ENCODE measurements at regions not wholly inside any gene's neighbourhood (a gene's known extent, or its start where the extent isn't known, plus 50 kb on each side); places are given as distances from the start of the nearest gene placed in this dataset.

GRCh38 chr3:24661175-24661584 lies 166.5 kb upstream of the THRB start:
- Histone ChIP-seq H3K9me2 (ENCODE audit: insufficient read depth) (no peaks in the 10 kb centered on the region), H3K4me1 (replicated peaks; ENCODE audit: insufficient read depth) (peaks cover 20% of the 10 kb centered on the region), H2AFZ (no peak overlapping the region), H3K4me3 (no peak overlapping the region), H3K27me3 (ENCODE audit: insufficient read depth, low read depth) (no peaks in the 10 kb centered on the region), H3K4me2 (no peak overlapping the region), H3K79me2 (ENCODE audit: low read depth) (no peaks in the 10 kb centered on the region), H3K27ac (no peak overlapping the region), H4K20me1 (ENCODE audit: insufficient read depth) (no peaks in the 10 kb centered on the region), H3F3A (ENCODE audit: insufficient read depth, low read depth) (peaks cover 10% of the 10 kb centered on the region), H3K9me3 (ENCODE audit: insufficient read depth, low read depth) (0 out of 2 replicates have a peak, but pooled peaks cover 1% of the 10 kb centered on the region), H3K36me3 (ENCODE audit: low read depth) (no peaks in the 10 kb centered on the region)
- CTCF ChIA-PET, result interaction anchor here (0.6 kb wide), 1 partner anchor 1141 kb away, joined by 3 read pairs; no protein-coding TSS in a partner anchor
- intact Hi-C loops (cut with micrococcal nuclease; ENCODE audit: unreplicated experiment), result no loop called here
- TF ChIP-seq EZH2 (IDR thresholded peaks at IDR 0.05; ENCODE audit: low read depth) (no peak), CTCF (conservative IDR thresholded peaks at IDR 0.05) (no peak)
- no peak for DNase-seq
- BruUV-seq (replicated peaks), result no TSS peak
- POLR2A ChIA-PET (ENCODE audit: unreplicated experiment), result no interaction called here

GRCh38 chr3:24662449-24663345 lies 168.0 kb upstream of the THRB start:
- Histone ChIP-seq H3K9me2 (ENCODE audit: insufficient read depth) (no peaks in the 10 kb centered on the region), H3K27me3 (ENCODE audit: insufficient read depth, low read depth) (no peaks in the 10 kb centered on the region), H4K20me1 (ENCODE audit: insufficient read depth) (no peaks in the 10 kb centered on the region), H3K4me1 (replicated peaks; ENCODE audit: insufficient read depth) (peaks cover 15% of the 10 kb centered on the region), H3K4me2 (no peak overlapping the region), H3K27ac (no peak overlapping the region), H3F3A (ENCODE audit: insufficient read depth, low read depth) (peaks cover 8% of the 10 kb centered on the region), H3K36me3 (ENCODE audit: low read depth) (no peaks in the 10 kb centered on the region), H3K79me2 (ENCODE audit: low read depth) (no peaks in the 10 kb centered on the region), H3K4me3 (no peak overlapping the region), H2AFZ (no peak overlapping the region), H3K9me3 (ENCODE audit: insufficient read depth, low read depth) (no peaks in the 10 kb centered on the region)
- ChIA-PET POLR2A (ENCODE audit: unreplicated experiment) (no interaction called here), CTCF (no interaction called here)
- BruUV-seq (replicated peaks), result no TSS peak
- TF ChIP-seq CTCF (conservative IDR thresholded peaks at IDR 0.05), result no peak
- no peak for TF ChIP-seq EZH2 (IDR thresholded peaks at IDR 0.05; ENCODE audit: low read depth)
- intact Hi-C loops (cut with micrococcal nuclease; ENCODE audit: unreplicated experiment), result no loop called here
- DNase-seq, result no peak

GRCh38 chr3:24663406-24663805 lies 168.8 kb upstream of the THRB start:
- Histone ChIP-seq H3K4me2 (no peak overlapping the region), H3K36me3 (ENCODE audit: low read depth) (no peaks in the 10 kb centered on the region), H3K27me3 (ENCODE audit: insufficient read depth, low read depth) (no peaks in the 10 kb centered on the region), H3F3A (ENCODE audit: insufficient read depth, low read depth) (peaks cover 4% of the 10 kb centered on the region; the same call in 1 of the 2 replicates), H3K9me3 (ENCODE audit: insufficient read depth, low read depth) (no peaks in the 10 kb centered on the region), H3K9me2 (ENCODE audit: insufficient read depth) (no peaks in the 10 kb centered on the region; the same call in 1 of the 2 replicates), H3K27ac (no peak overlapping the region), H3K4me1 (replicated peaks; ENCODE audit: insufficient read depth) (peaks cover 8% of the 10 kb centered on the region), H3K4me3 (no peak overlapping the region), H3K79me2 (ENCODE audit: low read depth) (no peaks in the 10 kb centered on the region), H4K20me1 (ENCODE audit: insufficient read depth) (no peaks in the 10 kb centered on the region), H2AFZ (no peak overlapping the region)
- no peak for TF ChIP-seq EZH2 (IDR thresholded peaks at IDR 0.05; ENCODE audit: low read depth)
- no peak for TF ChIP-seq CTCF (conservative IDR thresholded peaks at IDR 0.05)
- no TSS peak for BruUV-seq (replicated peaks)
- ChIA-PET POLR2A (ENCODE audit: unreplicated experiment) (no interaction called here), CTCF (no interaction called here)
- intact Hi-C loops (cut with micrococcal nuclease; ENCODE audit: unreplicated experiment), result no loop called here
- DNase-seq, result no peak

Data from PC-9 (cell line).